ENCODE measurements at regions not wholly inside any gene's neighbourhood (a gene's known extent, or its start where the extent isn't known, plus 50 kb on each side); places are given as distances from the start of the nearest gene placed in this dataset.
A peak's percentile ranks its signal among the peaks of the same experiment; 100 is the strongest.
"Not testable (repeated sequence)": the region's sequence is repeated elsewhere in the genome, so short reads cannot be mapped to it uniquely, and the experiment has no call there.

- H3K4me1 Mint-ChIP-seq = no peaks in the 10 kb centered on the region
- H3K9me3 Mint-ChIP-seq = peaks cover 0 to 6% (median 3%) of the 10 kb centered on the region in 3 donors
- H3K27me3 Mint-ChIP-seq = no peaks in the 10 kb centered on the region
- no peaks in the 10 kb centered on the region for H3K36me3 Mint-ChIP-seq
- H3K27ac Mint-ChIP-seq = no peak overlapping the region
- no peak overlapping the region for H3K4me3 Mint-ChIP-seq
These were observed 1117.6 kb upstream of the TMEM132C start for GRCh38 chr12:127149226-127149964.

GRCh38 chr12:127150028-127150427, 1116.9 kb upstream of the TMEM132C start:
- no peak overlapping the region for H3K27ac Mint-ChIP-seq
- no peaks in the 10 kb centered on the region for H3K4me1 Mint-ChIP-seq
- H3K9me3 Mint-ChIP-seq = peaks cover 0 to 6% (median 3%) of the 10 kb centered on the region in 3 donors
- H3K4me3 Mint-ChIP-seq = no peak overlapping the region
- no peaks in the 10 kb centered on the region for H3K36me3 Mint-ChIP-seq
- H3K27me3 Mint-ChIP-seq = no peaks in the 10 kb centered on the region

DNA sequence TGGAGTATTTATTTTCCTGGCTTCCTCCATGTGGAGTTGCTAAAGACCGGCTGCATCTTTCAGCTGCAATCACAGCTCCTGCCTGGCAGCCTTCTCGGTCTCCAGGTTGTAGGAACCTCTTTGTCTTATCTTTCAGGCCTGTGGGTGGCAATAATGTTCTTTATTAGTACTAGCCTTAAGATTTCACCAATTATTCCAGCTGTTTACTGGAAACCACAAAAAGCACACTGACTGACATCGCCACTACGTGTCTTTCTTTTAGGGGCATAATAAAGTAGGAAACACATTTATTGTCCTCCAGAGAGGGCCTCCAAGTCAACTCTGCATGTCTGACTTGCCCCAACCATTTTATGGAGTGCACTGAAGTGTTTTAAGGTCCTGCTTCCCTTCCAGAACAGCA, 1116.5 kb upstream of the TMEM132C start:
- H3K27ac Mint-ChIP-seq = no peak overlapping the region
- H3K4me3 Mint-ChIP-seq = no peak overlapping the region
- no peaks in the 10 kb centered on the region for H3K4me1 Mint-ChIP-seq
- no peaks in the 10 kb centered on the region for H3K36me3 Mint-ChIP-seq
- no peaks in the 10 kb centered on the region for H3K27me3 Mint-ChIP-seq
- peaks cover 0 to 6% (median 3%) of the 10 kb centered on the region in 3 donors for H3K9me3 Mint-ChIP-seq

- H3K27me3 Mint-ChIP-seq = no peaks in the 10 kb centered on the region
- H3K36me3 Mint-ChIP-seq = no peaks in the 10 kb centered on the region
- H3K27ac Mint-ChIP-seq = no peak overlapping the region
- no peaks in the 10 kb centered on the region for H3K4me1 Mint-ChIP-seq
- H3K4me3 Mint-ChIP-seq = no peak overlapping the region
- peaks cover 0 to 6% (median 3%) of the 10 kb centered on the region in 3 donors for H3K9me3 Mint-ChIP-seq
These were observed 1116.0 kb upstream of the TMEM132C start for GRCh38 chr12:127150956-127151355.

GRCh38 chr12:127153996-127154395, 1113.0 kb upstream of the TMEM132C start:
- no peaks in the 10 kb centered on the region for H3K27me3 Mint-ChIP-seq
- H3K9me3 Mint-ChIP-seq = peaks cover 0 to 2% (median 0%) of the 10 kb centered on the region in 3 donors
- H3K4me1 Mint-ChIP-seq = no peaks in the 10 kb centered on the region
- H3K4me3 Mint-ChIP-seq = no peak overlapping the region
- H3K27ac Mint-ChIP-seq = no peak overlapping the region
- H3K36me3 Mint-ChIP-seq = no peaks in the 10 kb centered on the region

DNA sequence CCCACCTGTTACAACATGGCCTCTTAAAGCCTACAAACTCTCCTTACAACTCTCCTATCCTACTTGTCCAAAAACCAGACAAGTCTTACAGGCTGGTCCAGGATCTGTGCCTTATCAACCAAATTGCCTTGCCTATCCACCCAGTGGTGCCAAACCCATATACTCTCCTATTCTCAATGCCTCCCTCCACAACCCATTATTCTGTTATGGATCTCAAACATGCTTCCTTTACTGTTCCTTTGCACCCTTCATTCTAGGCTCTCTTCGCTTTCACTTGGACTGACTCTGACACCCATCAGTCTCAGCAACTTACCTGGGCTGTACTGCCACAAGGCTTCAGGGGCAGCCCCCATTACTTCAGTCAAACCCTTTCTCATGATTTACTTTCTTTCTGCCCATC, 1112.1 kb upstream of the TMEM132C start:
- H3K9me3 Mint-ChIP-seq, H3K4me3 Mint-ChIP-seq, H3K27me3 Mint-ChIP-seq, H3K36me3 Mint-ChIP-seq, H3K27ac Mint-ChIP-seq, H3K4me1 Mint-ChIP-seq: not testable (repeated sequence)

DNA sequence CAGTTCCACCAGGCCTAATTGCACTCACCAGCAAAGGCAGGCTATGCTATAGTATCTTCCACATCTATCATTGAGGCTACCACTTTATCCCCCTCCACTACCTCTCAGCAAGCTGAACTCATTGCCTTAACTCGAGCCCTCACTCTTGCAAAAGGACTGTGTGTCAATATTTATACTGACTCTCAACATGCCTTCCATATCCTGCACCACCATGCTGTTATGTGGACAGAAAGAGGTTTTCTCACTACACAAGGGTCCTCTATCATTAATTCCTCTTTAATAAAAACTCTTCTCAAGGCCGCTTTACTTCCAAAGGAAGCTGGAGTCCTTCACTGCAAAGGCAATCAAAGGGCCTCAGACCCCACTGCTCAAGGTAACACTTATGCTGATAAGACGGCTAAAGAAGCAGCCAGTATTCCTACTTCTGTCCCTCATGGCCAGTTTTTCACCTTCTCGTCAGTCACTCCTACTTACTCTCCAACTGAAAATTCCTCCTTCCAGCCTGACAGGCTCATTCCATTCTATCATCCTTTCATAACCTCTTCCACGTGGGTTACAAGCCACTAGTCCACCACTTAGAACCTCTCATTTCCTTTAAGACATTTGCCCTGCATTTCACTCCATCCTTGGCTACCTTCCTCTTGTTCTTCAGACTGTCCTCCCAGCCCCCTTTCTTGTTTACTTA, 1110.9 kb upstream of the TMEM132C start:
- not testable (repeated sequence) for H3K27ac Mint-ChIP-seq, H3K27me3 Mint-ChIP-seq, H3K4me1 Mint-ChIP-seq, H3K36me3 Mint-ChIP-seq, H3K4me3 Mint-ChIP-seq, H3K9me3 Mint-ChIP-seq

DNA sequence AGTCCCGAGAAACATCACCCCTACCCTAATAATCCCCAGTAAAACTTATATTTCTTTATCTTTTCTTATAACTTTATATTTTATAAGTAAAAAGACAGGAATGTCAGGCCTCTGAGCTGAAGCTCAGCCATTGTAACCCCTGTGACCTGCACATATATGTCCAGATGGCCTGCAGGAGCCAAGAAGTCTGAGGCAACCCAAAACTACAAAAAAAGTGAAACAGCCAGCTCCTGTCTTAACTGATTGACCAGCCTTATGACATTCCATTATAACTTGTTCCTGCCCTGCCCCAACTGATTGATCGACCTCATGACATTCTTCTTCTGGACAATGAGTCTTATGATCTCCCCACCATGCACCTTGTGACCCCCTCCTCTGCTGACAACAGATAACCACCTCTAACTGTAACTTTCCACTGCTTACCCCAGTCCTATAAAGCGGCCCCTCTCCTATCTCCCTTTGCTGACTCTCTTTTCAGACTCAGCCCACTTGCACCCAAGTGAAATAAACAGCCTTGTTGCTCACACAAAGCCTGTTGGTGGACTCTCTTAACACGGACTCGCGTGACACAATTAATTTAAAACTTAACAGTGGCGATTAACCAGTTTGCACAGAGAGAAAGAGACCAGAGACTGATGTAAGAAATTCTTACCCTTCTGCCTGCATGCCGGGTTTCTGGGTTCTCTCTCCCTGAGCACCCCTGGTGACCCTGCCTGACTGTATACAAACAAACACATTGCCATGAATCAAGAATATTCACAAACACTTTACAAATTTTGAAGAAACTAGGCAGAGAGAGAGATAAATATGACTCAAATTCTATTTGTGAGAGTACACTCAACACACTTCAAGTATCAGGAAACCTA, 1109.2 kb upstream of the TMEM132C start:
- H3K4me3 Mint-ChIP-seq, H3K9me3 Mint-ChIP-seq, H3K4me1 Mint-ChIP-seq, H3K27me3 Mint-ChIP-seq, H3K36me3 Mint-ChIP-seq, H3K27ac Mint-ChIP-seq: not testable (repeated sequence)

DNA sequence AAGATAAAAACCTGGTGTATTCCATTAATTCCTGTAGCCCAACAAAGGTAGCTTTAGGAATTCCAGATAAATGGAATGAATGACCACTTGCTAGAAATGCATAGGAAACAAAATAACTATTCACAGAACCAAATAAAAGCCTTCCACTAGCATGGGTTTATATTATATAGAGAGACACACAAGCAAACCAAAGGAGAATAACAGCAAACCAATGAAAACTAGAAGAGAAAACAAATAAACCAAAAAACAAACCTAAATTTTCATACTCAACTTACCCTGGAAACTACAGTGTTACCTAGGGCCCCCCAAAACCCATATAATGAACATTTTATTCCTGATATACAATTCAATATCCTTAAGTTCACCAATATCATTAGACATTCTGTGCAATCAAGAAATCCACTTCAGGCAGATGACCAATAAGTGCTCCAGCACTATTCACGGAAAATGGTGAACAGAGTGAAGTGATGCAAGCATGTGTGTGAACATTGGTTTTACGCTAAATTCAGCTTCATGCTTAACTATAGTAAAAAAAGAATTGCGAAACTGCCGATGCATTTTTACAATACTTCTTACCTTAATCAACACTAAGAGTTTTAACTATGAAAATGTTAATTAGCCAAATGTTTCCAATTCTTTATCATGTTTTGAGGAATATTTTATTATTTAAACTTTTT, 1108.4 kb upstream of the TMEM132C start:
- H3K27ac Mint-ChIP-seq = no peak overlapping the region
- H3K27me3 Mint-ChIP-seq = no peaks in the 10 kb centered on the region
- no peak overlapping the region for H3K4me3 Mint-ChIP-seq

DNA sequence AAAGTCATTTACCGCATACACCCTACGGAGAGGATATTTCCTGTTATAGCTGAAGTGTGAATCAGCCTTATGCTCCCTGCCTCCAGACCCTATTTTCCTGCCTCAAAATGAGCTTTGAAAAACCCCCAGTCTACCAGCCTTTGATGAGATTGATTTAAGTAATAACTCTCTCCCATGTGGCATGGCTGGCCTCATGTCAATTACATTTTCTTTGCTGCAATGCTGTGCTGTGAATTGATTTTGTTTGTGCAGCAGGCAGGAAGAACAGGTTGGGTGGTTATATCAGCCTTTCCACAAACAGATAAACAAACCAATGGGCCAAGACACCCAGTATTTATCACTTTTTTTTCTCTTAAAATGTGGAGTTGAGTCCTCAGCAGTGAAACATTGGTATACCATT, 1105.5 kb upstream of the TMEM132C start:
- peaks cover 0 to 2% (median 0%) of the 10 kb centered on the region in 3 donors for H3K4me1 Mint-ChIP-seq
- H3K27me3 Mint-ChIP-seq = peaks cover 3% of the 10 kb centered on the region
- no peak overlapping the region for H3K27ac Mint-ChIP-seq

More for the DNA sequence above, 1108.4 kb upstream of the TMEM132C start:
- Mint-ChIP-seq H3K36me3 (no peaks in the 10 kb centered on the region), H3K4me1 (no peaks in the 10 kb centered on the region), H3K9me3 (peaks cover 0 to 5% (median 3%) of the 10 kb centered on the region in 3 donors)

DNA sequence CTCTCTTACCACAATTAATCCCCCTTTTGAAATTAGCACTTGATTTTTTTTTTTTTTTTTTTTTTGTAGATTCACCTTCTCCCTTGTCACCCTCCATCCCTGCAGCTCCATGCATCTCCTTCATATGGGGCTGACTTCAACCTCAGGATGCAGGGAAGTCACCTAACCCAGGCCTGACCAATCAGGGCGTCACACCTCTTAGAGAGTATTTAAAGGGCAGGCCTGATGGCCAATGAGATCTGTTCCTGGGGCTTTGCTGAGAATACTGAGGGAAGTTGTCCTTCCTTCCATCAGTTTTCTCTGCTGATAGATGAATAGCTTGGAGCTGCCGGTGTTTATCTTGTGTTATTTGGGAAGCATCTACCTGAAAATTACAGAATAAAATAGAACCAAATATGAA, 1104.7 kb upstream of the TMEM132C start:
- Mint-ChIP-seq H3K4me1 (peaks cover 0 to 2% (median 0%) of the 10 kb centered on the region in 3 donors), H3K9me3 (peaks cover 2 to 5% (median 3%) of the 10 kb centered on the region in 3 donors), H3K27me3 (peaks cover 8% of the 10 kb centered on the region), H3K4me3 (no peak overlapping the region), H3K36me3 (no peaks in the 10 kb centered on the region), H3K27ac (no peak overlapping the region)

More for the DNA sequence above, 1105.5 kb upstream of the TMEM132C start:
- H3K9me3 Mint-ChIP-seq = peaks cover 2 to 5% (median 3%) of the 10 kb centered on the region in 3 donors
- no peaks in the 10 kb centered on the region for H3K36me3 Mint-ChIP-seq
- H3K4me3 Mint-ChIP-seq = no peak overlapping the region

GRCh38 chr12:127162902-127163301, 1104.1 kb upstream of the TMEM132C start:
- no peak overlapping the region for H3K4me3 Mint-ChIP-seq
- peaks cover 0 to 2% (median 0%) of the 10 kb centered on the region in 3 donors for H3K4me1 Mint-ChIP-seq
- H3K27ac Mint-ChIP-seq = no peak overlapping the region
- peaks cover 8% of the 10 kb centered on the region for H3K27me3 Mint-ChIP-seq
- no peaks in the 10 kb centered on the region for H3K36me3 Mint-ChIP-seq
- peaks cover 2 to 5% (median 3%) of the 10 kb centered on the region in 3 donors for H3K9me3 Mint-ChIP-seq

DNA sequence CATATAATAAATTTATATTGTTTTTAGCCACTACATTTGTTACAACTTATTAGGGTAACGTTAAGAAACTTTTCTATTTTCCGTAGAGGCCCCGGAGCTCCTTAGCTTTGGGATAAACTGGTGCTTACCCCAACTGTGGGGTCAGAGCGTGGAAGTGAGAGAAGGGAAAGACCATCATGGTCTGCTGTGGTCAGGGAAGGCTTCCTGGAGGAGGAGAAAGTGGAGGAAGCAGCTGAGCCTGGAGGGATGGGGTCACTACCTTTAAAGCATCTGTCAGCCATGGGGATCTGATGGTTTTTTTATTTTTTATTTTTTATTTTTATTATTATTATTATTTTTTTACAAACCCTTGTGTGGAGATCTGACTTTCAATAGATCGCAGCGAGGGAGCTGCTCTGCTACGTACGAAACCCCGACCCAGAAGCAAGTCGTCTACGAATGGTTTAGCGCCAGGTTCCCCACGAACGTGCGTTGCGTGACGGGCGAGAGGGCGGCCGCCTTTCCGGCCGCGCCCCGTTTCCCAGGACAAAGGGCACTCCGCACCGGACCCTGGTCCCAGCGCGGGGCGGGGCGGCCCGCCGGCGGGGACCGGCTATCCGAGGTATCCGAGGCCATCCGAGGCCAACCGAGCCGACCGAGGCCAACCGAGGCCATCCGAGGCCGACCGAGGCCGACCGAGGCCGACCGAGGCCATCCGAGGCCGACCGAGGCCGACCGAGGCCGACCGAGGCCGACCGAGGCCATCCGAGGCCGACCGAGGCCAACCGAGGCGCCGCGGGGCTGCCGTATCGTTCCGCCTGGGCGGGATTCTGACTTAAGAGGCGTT, 1101.2 kb upstream of the TMEM132C start:
- peaks cover 2 to 5% (median 3%) of the 10 kb centered on the region in 3 donors for H3K9me3 Mint-ChIP-seq
- no peaks in the 10 kb centered on the region for H3K36me3 Mint-ChIP-seq
- peak overlapping the region in 2 of 3 donors; percentile 46 to 84 for H3K27ac Mint-ChIP-seq
- H3K27me3 Mint-ChIP-seq = peaks cover 8% of the 10 kb centered on the region
- peak overlapping the region in 2 of 4 donors; percentile 4 to 63 for H3K4me3 Mint-ChIP-seq
- peaks cover 0 to 2% (median 0%) of the 10 kb centered on the region in 3 donors for H3K4me1 Mint-ChIP-seq

Measured in IgD-negative memory B cell (primary cell).